ENCODE measurements at regions not wholly inside any gene's neighbourhood (a gene's known extent, or its start where the extent isn't known, plus 50 kb on each side); places are given as distances from the start of the nearest gene placed in this dataset.

- no peak for TF ChIP-seq POLR2A (IDR thresholded peaks at IDR 0.05; ENCODE audit: low read depth)
- TF ChIP-seq CTCF (IDR thresholded peaks at IDR 0.05), result no peak
- no peak for TF ChIP-seq POLR2AphosphoS5 (IDR thresholded peaks at IDR 0.05)
- no peak for TF ChIP-seq EP300 (IDR thresholded peaks at IDR 0.05)
These were observed 261.1 kb downstream of the TBC1D4 start for GRCh38 chr13:75220861-75221260.
